SK-N-SH treated with all-trans-retinoic acid at 6 μM for 48 hours (cell line): ENCODE measurements at regions not wholly inside any gene's neighbourhood (a gene's known extent, or its start where the extent isn't known, plus 50 kb on each side); places are given as distances from the start of the nearest gene placed in this dataset.
A peak's percentile ranks its signal among the peaks of the same experiment; 100 is the strongest.

ENCODE experiments used
- ATAC-seq: fragments of 200-7000 bp; cut with Tn5 transposase; 3 replicates; pipeline ENCODE4 v1.9.1; 2020; ENCODE audit warnings: mild to moderate bottlenecking, moderate library complexity
- ARNTL ChIP-seq: fragments of 450-650 bp; formaldehyde crosslinking; IDR thresholded peaks from 2 replicates; pipeline ENCODE4 v1.5.0; 2020; ENCODE audit warnings: low read depth, mild to moderate bottlenecking, moderate library complexity, borderline replicate concordance
- BACH2 ChIP-seq: fragments of 250-450 bp; sonication (Bioruptor Pico); IDR thresholded peaks from 2 replicates; pipeline ENCODE4 v1.9.0; 2021; ENCODE audit warnings: mild to moderate bottlenecking, borderline replicate concordance
- CSDC2 ChIP-seq: fragments of 250-450 bp; sonication (Bioruptor Pico); IDR thresholded peaks from 2 replicates; pipeline ENCODE4 v1.5.0; 2020; ENCODE audit warnings: mild to moderate bottlenecking, moderate library complexity
- ESRRG ChIP-seq: fragments of 250-450 bp; sonication (Bioruptor Pico); IDR thresholded peaks from 2 replicates; pipeline ENCODE4 v1.6.1; 2021; ENCODE audit warnings: mild to moderate bottlenecking
- GLIS3 ChIP-seq: fragments of 250-450 bp; sonication (Bioruptor Pico); IDR thresholded peaks from 2 replicates; pipeline ENCODE4 v1.5.0; 2020; ENCODE audit warnings: mild to moderate bottlenecking, moderate library complexity
- ISL1 ChIP-seq: fragments of 250-450 bp; sonication (Bioruptor Pico); IDR thresholded peaks from 2 replicates; pipeline ENCODE4 v2.1.2; 2022; ENCODE audit warnings: mild to moderate bottlenecking, moderate library complexity
- OSR1 ChIP-seq: fragments of 250-450 bp; sonication (Bioruptor Pico); IDR thresholded peaks from 2 replicates; pipeline ENCODE4 v1.8.0; 2022; ENCODE audit warnings: moderate library complexity, mild to moderate bottlenecking, inconsistent platforms
- RARB ChIP-seq: fragments of 250-450 bp; sonication (Bioruptor Pico); IDR thresholded peaks from 2 replicates; pipeline ENCODE4 v1.8.0; 2021; ENCODE audit warnings: mild to moderate bottlenecking, moderate library complexity
- TCF4 ChIP-seq: fragments of 250-450 bp; sonication (Bioruptor Pico); IDR thresholded peaks from 2 replicates; pipeline ENCODE4 v1.8.0; 2021; ENCODE audit warnings: mild to moderate bottlenecking, moderate library complexity, borderline replicate concordance
- TOX ChIP-seq: fragments of 250-450 bp; sonication (Bioruptor Pico); IDR thresholded peaks from 2 replicates; pipeline ENCODE4 v1.8.0; 2021; ENCODE audit warnings: mild to moderate bottlenecking, moderate library complexity, borderline replicate concordance
- ZC3H10 ChIP-seq: fragments of 250-450 bp; sonication (Bioruptor Pico); IDR thresholded peaks from 2 replicates; pipeline ENCODE4 v1.5.1; 2021; ENCODE audit warnings: mild to moderate bottlenecking, moderate library complexity
- ZNF565 ChIP-seq: fragments of 450-650 bp; formaldehyde crosslinking; conservative IDR thresholded peaks from 2 replicates; pipeline ENCODE4 v1.5.0; 2020; ENCODE audit warnings: low read depth, mild to moderate bottlenecking, moderate library complexity
- ZNF8 ChIP-seq: fragments of 450-650 bp; formaldehyde crosslinking; IDR thresholded peaks from 2 replicates; pipeline ENCODE4 v1.5.0; 2020; ENCODE audit warnings: mild to moderate bottlenecking, moderate library complexity
- TF ChIP-seq, protein P1 (sequence below): fragments of 250-450 bp; sonication (Bioruptor Pico); IDR thresholded peaks from 2 replicates; pipeline ENCODE4 v1.8.0; 2021; ENCODE audit warnings: low read depth, mild to moderate bottlenecking, moderate library complexity, borderline replicate concordance
- TF ChIP-seq, protein P2 (sequence below): fragments of 250-450 bp; sonication (Bioruptor Pico); IDR thresholded peaks from 2 replicates; pipeline ENCODE4 v1.5.0; 2020; ENCODE audit warnings: mild to moderate bottlenecking, moderate library complexity
- TF ChIP-seq, protein P3 (sequence below): fragments of 250-450 bp; sonication (Bioruptor Pico); IDR thresholded peaks from 2 replicates; pipeline ENCODE4 v1.8.0; 2020; ENCODE audit warnings: mild to moderate bottlenecking, moderate library complexity, borderline replicate concordance
- TF ChIP-seq, protein P4 (sequence below): fragments of 250-450 bp; sonication (Bioruptor Pico); IDR thresholded peaks from 2 replicates; pipeline ENCODE4 v1.5.1; 2020; ENCODE audit warnings: low read depth, mild to moderate bottlenecking, moderate library complexity

DNA sequence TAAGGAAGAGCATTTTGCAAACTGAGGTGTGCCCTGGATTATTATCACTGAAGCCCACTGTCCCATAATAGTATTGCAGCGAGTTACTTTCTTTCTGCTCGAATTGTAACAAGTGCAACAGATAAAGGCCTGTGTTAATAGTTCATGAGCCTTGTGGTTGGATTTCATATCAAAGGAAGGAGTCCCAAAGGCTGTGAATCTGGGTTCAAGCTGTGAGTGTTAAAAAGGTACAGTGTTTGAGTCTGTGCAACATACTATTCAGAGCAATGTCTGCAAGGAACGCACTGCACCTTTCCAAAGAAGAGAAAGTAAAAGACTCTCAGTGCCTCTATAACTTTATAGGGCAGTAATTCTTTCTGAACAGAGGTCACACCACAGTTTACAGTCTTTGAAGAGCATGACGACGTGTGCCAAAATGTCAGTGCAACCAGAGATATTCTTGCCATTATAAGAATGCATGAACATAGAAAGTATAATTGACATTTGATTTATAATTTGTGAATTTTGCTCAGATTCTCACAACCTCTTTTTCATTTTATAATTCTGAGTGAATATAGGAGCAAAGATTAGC is 79.1 kb downstream of the CDC7 start:
- no peak for ATAC-seq

DNA sequence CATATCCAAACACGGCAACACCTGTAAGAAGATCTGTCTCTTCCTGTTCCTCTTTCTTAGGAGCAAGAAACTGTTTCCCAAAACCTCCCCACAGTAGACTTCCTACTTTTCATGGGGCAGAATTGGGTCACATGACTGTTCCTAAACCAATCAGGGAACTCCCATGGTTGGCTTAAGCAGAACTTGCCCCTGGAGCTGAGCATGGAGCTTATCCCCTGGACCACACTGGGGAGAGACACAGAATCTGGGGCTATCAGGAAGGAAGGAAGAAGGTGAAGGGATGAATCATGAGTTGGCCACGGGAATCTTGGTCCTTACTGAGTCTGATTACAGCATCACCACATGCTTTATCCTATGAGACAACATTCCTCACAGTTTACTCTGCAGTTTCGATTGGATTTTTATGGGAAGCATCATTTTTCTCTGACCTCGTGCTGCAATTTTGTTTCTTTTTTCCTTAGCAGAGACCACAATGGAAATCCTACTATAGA is 81.8 kb downstream of the CDC7 start:
- TF ChIP-seq ZC3H10 (CRISPR knock-in tag), result no peak
- TF ChIP-seq RARB (CRISPR knock-in tag), result no peak
- TF ChIP-seq, protein P1, sequence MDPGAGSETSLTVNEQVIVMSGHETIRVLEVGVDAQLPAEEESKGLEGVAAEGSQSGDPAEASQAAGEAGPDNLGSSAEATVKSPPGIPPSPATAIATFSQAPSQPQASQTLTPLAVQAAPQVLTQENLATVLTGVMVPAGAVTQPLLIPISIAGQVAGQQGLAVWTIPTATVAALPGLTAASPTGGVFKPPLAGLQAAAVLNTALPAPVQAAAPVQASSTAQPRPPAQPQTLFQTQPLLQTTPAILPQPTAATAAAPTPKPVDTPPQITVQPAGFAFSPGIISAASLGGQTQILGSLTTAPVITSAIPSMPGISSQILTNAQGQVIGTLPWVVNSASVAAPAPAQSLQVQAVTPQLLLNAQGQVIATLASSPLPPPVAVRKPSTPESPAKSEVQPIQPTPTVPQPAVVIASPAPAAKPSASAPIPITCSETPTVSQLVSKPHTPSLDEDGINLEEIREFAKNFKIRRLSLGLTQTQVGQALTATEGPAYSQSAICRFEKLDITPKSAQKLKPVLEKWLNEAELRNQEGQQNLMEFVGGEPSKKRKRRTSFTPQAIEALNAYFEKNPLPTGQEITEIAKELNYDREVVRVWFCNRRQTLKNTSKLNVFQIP (CRISPR knock-in tag), result no peak
- ATAC-seq, result peak; percentile 55; the same call in 2 of the 3 replicates

More for the DNA sequence above, 79.1 kb downstream of the CDC7 start:
- TF ChIP-seq TCF4 (CRISPR knock-in tag) (no peak), OSR1 (CRISPR knock-in tag) (no peak), ISL1 (CRISPR knock-in tag) (no peak), BACH2 (CRISPR knock-in tag) (no peak), ARNTL (CRISPR knock-in tag) (no peak), TOX (CRISPR knock-in tag) (no peak), CSDC2 (no peak), GLIS3 (CRISPR knock-in tag) (no peak)
- TF ChIP-seq, protein P2, sequence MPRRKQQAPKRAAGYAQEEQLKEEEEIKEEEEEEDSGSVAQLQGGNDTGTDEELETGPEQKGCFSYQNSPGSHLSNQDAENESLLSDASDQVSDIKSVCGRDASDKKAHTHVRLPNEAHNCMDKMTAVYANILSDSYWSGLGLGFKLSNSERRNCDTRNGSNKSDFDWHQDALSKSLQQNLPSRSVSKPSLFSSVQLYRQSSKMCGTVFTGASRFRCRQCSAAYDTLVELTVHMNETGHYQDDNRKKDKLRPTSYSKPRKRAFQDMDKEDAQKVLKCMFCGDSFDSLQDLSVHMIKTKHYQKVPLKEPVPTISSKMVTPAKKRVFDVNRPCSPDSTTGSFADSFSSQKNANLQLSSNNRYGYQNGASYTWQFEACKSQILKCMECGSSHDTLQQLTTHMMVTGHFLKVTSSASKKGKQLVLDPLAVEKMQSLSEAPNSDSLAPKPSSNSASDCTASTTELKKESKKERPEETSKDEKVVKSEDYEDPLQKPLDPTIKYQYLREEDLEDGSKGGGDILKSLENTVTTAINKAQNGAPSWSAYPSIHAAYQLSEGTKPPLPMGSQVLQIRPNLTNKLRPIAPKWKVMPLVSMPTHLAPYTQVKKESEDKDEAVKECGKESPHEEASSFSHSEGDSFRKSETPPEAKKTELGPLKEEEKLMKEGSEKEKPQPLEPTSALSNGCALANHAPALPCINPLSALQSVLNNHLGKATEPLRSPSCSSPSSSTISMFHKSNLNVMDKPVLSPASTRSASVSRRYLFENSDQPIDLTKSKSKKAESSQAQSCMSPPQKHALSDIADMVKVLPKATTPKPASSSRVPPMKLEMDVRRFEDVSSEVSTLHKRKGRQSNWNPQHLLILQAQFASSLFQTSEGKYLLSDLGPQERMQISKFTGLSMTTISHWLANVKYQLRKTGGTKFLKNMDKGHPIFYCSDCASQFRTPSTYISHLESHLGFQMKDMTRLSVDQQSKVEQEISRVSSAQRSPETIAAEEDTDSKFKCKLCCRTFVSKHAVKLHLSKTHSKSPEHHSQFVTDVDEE (CRISPR knock-in tag), result no peak
- TF ChIP-seq, protein P3, sequence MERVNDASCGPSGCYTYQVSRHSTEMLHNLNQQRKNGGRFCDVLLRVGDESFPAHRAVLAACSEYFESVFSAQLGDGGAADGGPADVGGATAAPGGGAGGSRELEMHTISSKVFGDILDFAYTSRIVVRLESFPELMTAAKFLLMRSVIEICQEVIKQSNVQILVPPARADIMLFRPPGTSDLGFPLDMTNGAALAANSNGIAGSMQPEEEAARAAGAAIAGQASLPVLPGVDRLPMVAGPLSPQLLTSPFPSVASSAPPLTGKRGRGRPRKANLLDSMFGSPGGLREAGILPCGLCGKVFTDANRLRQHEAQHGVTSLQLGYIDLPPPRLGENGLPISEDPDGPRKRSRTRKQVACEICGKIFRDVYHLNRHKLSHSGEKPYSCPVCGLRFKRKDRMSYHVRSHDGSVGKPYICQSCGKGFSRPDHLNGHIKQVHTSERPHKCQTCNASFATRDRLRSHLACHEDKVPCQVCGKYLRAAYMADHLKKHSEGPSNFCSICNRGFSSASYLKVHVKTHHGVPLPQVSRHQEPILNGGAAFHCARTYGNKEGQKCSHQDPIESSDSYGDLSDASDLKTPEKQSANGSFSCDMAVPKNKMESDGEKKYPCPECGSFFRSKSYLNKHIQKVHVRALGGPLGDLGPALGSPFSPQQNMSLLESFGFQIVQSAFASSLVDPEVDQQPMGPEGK, result no peak
- TF ChIP-seq, protein P1 (CRISPR knock-in tag), result no peak

DNA sequence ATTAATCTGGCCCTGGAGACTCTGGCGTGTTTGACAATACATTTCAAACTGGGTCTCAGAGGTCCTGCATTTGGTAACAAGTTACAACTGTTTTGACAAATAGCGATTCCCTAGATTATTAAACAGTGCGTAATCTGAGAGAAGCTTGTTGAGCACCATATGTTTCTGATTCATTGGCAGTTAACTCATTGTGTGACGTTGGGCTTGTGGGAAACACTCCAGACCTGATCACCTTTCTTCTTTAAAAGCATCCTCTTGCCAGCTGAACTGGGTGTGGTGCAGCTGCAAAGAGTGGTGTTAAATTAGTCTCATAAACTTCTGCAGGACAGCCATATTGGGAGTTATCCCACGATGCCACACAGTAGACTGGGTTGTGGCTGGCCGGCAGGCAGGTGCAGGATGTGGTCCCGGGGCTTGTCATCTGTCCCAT is 82.7 kb downstream of the CDC7 start:
- ATAC-seq, result no peak; the same call in 2 of the 3 replicates
- TF ChIP-seq, protein P2 (CRISPR knock-in tag), result no peak
- TF ChIP-seq ZNF565 (CRISPR knock-in tag) (no peak), ESRRG (CRISPR knock-in tag) (no peak), RARB (CRISPR knock-in tag) (no peak), TOX (CRISPR knock-in tag) (no peak), BACH2 (CRISPR knock-in tag) (no peak), ZNF8 (no peak)
- TF ChIP-seq, protein P3, result no peak
- TF ChIP-seq, protein P1 (CRISPR knock-in tag), result no peak
- TF ChIP-seq, protein P4, sequence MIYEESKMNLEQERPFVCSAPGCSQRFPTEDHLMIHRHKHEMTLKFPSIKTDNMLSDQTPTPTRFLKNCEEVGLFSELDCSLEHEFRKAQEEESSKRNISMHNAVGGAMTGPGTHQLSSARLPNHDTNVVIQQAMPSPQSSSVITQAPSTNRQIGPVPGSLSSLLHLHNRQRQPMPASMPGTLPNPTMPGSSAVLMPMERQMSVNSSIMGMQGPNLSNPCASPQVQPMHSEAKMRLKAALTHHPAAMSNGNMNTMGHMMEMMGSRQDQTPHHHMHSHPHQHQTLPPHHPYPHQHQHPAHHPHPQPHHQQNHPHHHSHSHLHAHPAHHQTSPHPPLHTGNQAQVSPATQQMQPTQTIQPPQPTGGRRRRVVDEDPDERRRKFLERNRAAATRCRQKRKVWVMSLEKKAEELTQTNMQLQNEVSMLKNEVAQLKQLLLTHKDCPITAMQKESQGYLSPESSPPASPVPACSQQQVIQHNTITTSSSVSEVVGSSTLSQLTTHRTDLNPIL (CRISPR knock-in tag), result no peak
